ENCODE measurements at regions not wholly inside any gene's neighbourhood (a gene's known extent, or its start where the extent isn't known, plus 50 kb on each side); places are given as distances from the start of the nearest gene placed in this dataset.

- no peak overlapping the region for H3K4me3 ChIP-seq (ENCODE audit: low read depth, low read length)
- ChIA-PET CTCF (interaction anchor here (0.6 kb wide), 1 partner anchor 824 kb away, joined by 3 read pairs; no protein-coding TSS in a partner anchor), POLR2A (no interaction called here)
- no peak for DNase-seq (ENCODE audit: low read depth)
- H3K27me3 ChIP-seq (ENCODE audit: control insufficient read depth, insufficient read depth, low read length): no peaks in the 10 kb centered on the region
- TF ChIP-seq CTCF (IDR thresholded peaks at IDR 0.05; ENCODE audit: insufficient read depth, low read depth, low read length): no peak
- H3K36me3 ChIP-seq (ENCODE audit: control insufficient read depth, insufficient read depth, low read length): no peaks in the 10 kb centered on the region
These were observed 230.8 kb upstream of the IRX4 start for GRCh38 chr5:2113348-2114131.

GRCh38 chr5:2112173-2113025, 229.7 kb upstream of the IRX4 start:
- TF ChIP-seq CTCF (IDR thresholded peaks at IDR 0.05; ENCODE audit: insufficient read depth, low read depth, low read length): no peak
- no peaks in the 10 kb centered on the region for H3K27me3 ChIP-seq (ENCODE audit: control insufficient read depth, insufficient read depth, low read length)
- no peak overlapping the region for H3K4me3 ChIP-seq (ENCODE audit: low read depth, low read length)
- DNase-seq (ENCODE audit: low read depth): no peak
- ChIA-PET POLR2A (no interaction called here), CTCF (no interaction called here)
- no peaks in the 10 kb centered on the region for H3K36me3 ChIP-seq (ENCODE audit: control insufficient read depth, insufficient read depth, low read length)

GRCh38 chr5:2111569-2112105, 228.9 kb upstream of the IRX4 start:
- POLR2A ChIA-PET: no interaction called here
- H3K27me3 ChIP-seq (ENCODE audit: control insufficient read depth, insufficient read depth, low read length): no peaks in the 10 kb centered on the region
- H3K4me3 ChIP-seq (ENCODE audit: low read depth, low read length): no peak overlapping the region
- H3K36me3 ChIP-seq (ENCODE audit: control insufficient read depth, insufficient read depth, low read length): no peaks in the 10 kb centered on the region
- CTCF ChIA-PET: no interaction called here
- TF ChIP-seq CTCF (IDR thresholded peaks at IDR 0.05; ENCODE audit: insufficient read depth, low read depth, low read length): no peak
- DNase-seq (ENCODE audit: low read depth): no peak

- Histone ChIP-seq H3K27me3 (ENCODE audit: control insufficient read depth, insufficient read depth, low read length) (no peaks in the 10 kb centered on the region), H3K36me3 (ENCODE audit: control insufficient read depth, insufficient read depth, low read length) (no peaks in the 10 kb centered on the region), H3K4me3 (ENCODE audit: low read depth, low read length) (no peak overlapping the region)
- ChIA-PET POLR2A (no interaction called here), CTCF (no interaction called here)
- no peak for TF ChIP-seq CTCF (IDR thresholded peaks at IDR 0.05; ENCODE audit: insufficient read depth, low read depth, low read length)
- DNase-seq (ENCODE audit: low read depth): no peak
These were observed 228.3 kb upstream of the IRX4 start for GRCh38 chr5:2110934-2111462.

Data from BJ (cell line).